ENCODE measurements at regions not wholly inside any gene's neighbourhood (a gene's known extent, or its start where the extent isn't known, plus 50 kb on each side); places are given as distances from the start of the nearest gene placed in this dataset.

DNA sequence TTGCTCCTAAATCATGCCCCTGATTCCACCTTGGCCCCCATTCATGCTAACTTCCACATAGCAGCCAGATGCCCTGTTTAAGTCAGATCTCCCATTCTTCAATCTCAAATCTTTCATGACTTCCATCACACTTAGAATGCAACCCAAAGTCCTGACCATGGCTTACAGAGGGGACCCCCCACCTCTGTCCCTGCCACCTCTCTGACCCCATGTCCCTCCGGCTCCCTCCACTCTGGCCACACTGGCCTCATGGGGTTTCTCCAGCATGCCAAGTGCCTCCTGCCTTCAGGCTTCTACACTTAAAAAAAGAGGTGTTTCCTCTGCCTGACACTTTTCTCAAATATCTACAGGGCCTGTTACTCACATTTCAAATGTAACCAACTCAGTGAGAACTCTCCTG is 93.6 kb downstream of the C13orf42 start:
- no peak for TF ChIP-seq NFRKB (IDR thresholded peaks at IDR 0.05)
- no peak for TF ChIP-seq HDGF (IDR thresholded peaks at IDR 0.05; ENCODE audit: borderline replicate concordance)
- TF ChIP-seq SP1 (IDR thresholded peaks at IDR 0.05) = no peak
- TF ChIP-seq FOXM1 (IDR thresholded peaks at IDR 0.05; ENCODE audit: borderline replicate concordance) = no peak
- TF ChIP-seq ARNT (IDR thresholded peaks at IDR 0.05) = no peak
- no peak for TF ChIP-seq SUZ12 (IDR thresholded peaks at IDR 0.05)
- TF ChIP-seq, protein P1, sequence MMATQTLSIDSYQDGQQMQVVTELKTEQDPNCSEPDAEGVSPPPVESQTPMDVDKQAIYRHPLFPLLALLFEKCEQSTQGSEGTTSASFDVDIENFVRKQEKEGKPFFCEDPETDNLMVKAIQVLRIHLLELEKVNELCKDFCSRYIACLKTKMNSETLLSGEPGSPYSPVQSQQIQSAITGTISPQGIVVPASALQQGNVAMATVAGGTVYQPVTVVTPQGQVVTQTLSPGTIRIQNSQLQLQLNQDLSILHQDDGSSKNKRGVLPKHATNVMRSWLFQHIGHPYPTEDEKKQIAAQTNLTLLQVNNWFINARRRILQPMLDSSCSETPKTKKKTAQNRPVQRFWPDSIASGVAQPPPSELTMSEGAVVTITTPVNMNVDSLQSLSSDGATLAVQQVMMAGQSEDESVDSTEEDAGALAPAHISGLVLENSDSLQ (IDR thresholded peaks at IDR 0.05) = no peak
- no peak for TF ChIP-seq L3MBTL2 (conservative IDR thresholded peaks at IDR 0.05)
- TF ChIP-seq CTBP1 (IDR thresholded peaks at IDR 0.05; ENCODE audit: borderline replicate concordance) = no peak
- TF ChIP-seq ZNF384 (IDR thresholded peaks at IDR 0.05) = no peak
- POLR2A ChIA-PET = no interaction called here
- no peak for DNase-seq (ENCODE audit: extremely low spot score)
- CTCF ChIA-PET = interaction anchor here (0.6 kb wide), 1 partner anchor 29 kb away, joined by 4 read pairs; no protein-coding TSS in a partner anchor

- no peak for DNase-seq (ENCODE audit: extremely low spot score)
- ChIA-PET CTCF (no interaction called here), POLR2A (no interaction called here)
- TF ChIP-seq ARNT (IDR thresholded peaks at IDR 0.05) = no peak
- no peak for TF ChIP-seq ZNF384 (IDR thresholded peaks at IDR 0.05)
- TF ChIP-seq SP1 (IDR thresholded peaks at IDR 0.05) = no peak
- no peak for TF ChIP-seq TARDBP (IDR thresholded peaks at IDR 0.05)
- TF ChIP-seq L3MBTL2 (conservative IDR thresholded peaks at IDR 0.05) = no peak
- TF ChIP-seq NFRKB (IDR thresholded peaks at IDR 0.05) = no peak
- no peak for TF ChIP-seq BHLHE40 (IDR thresholded peaks at IDR 0.05; ENCODE audit: borderline replicate concordance)
- TF ChIP-seq HDGF (IDR thresholded peaks at IDR 0.05; ENCODE audit: borderline replicate concordance) = no peak
- TF ChIP-seq ELF4 (IDR thresholded peaks at IDR 0.05) = no peak
- no peak for TF ChIP-seq LEF1 (IDR thresholded peaks at IDR 0.05; ENCODE audit: borderline replicate concordance)
- TF ChIP-seq, protein P1 (IDR thresholded peaks at IDR 0.05) = no peak
- TF ChIP-seq FOXK2 (IDR thresholded peaks at IDR 0.05) = no peak
- no peak for TF ChIP-seq CTBP1 (IDR thresholded peaks at IDR 0.05; ENCODE audit: borderline replicate concordance)
- no peak for TF ChIP-seq SUZ12 (IDR thresholded peaks at IDR 0.05)
- no peak for TF ChIP-seq FOXA1 (IDR thresholded peaks at IDR 0.05)
- TF ChIP-seq FOXM1 (IDR thresholded peaks at IDR 0.05; ENCODE audit: borderline replicate concordance) = no peak
Measured at GRCh38 chr13:51015973-51016372, 95.1 kb downstream of the C13orf42 start.

DNA sequence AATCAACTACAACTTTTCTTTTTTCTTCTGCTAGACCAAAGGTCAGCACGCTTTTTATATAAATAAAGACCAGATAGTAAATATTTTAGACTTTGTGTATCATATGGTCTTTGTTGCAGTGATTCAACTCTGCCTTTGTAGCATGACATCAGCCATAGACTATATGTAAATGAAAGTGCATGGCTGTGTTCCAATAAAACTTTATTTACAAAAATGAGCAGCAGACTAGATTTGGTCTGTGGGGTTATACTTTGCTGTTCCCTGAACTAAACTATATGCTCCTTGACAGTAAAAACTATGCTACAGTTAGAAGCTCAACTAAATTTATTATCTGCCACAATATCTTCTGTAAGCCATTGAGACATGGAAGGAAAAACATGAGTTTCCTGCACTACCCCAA is 100.0 kb downstream of the RNASEH2B start:
- no peak for TF ChIP-seq BHLHE40 (IDR thresholded peaks at IDR 0.05; ENCODE audit: borderline replicate concordance)
- TF ChIP-seq FOXA1 (IDR thresholded peaks at IDR 0.05) = no peak
- no peak for TF ChIP-seq SP1 (IDR thresholded peaks at IDR 0.05)
- DNase-seq (ENCODE audit: extremely low spot score) = no peak
- ChIA-PET CTCF (no interaction called here), POLR2A (no interaction called here)

GRCh38 chr13:51007216-51007615 is 97.6 kb downstream of the RNASEH2B start:
- no peak for TF ChIP-seq ARNT (IDR thresholded peaks at IDR 0.05)
- no peak for TF ChIP-seq ZNF384 (IDR thresholded peaks at IDR 0.05)
- no peak for TF ChIP-seq FOXK2 (IDR thresholded peaks at IDR 0.05)
- TF ChIP-seq TARDBP (IDR thresholded peaks at IDR 0.05) = no peak
- no peak for TF ChIP-seq SP1 (IDR thresholded peaks at IDR 0.05)
- TF ChIP-seq SUZ12 (IDR thresholded peaks at IDR 0.05) = no peak
- no peak for TF ChIP-seq CTBP1 (IDR thresholded peaks at IDR 0.05; ENCODE audit: borderline replicate concordance)
- TF ChIP-seq HDGF (IDR thresholded peaks at IDR 0.05; ENCODE audit: borderline replicate concordance) = no peak
- no peak for TF ChIP-seq BHLHE40 (IDR thresholded peaks at IDR 0.05; ENCODE audit: borderline replicate concordance)
- TF ChIP-seq FOXM1 (IDR thresholded peaks at IDR 0.05; ENCODE audit: borderline replicate concordance) = no peak
- no peak for TF ChIP-seq ELF4 (IDR thresholded peaks at IDR 0.05)
- ChIA-PET CTCF (no interaction called here), POLR2A (no interaction called here)
- DNase-seq (ENCODE audit: extremely low spot score) = no peak

DNA sequence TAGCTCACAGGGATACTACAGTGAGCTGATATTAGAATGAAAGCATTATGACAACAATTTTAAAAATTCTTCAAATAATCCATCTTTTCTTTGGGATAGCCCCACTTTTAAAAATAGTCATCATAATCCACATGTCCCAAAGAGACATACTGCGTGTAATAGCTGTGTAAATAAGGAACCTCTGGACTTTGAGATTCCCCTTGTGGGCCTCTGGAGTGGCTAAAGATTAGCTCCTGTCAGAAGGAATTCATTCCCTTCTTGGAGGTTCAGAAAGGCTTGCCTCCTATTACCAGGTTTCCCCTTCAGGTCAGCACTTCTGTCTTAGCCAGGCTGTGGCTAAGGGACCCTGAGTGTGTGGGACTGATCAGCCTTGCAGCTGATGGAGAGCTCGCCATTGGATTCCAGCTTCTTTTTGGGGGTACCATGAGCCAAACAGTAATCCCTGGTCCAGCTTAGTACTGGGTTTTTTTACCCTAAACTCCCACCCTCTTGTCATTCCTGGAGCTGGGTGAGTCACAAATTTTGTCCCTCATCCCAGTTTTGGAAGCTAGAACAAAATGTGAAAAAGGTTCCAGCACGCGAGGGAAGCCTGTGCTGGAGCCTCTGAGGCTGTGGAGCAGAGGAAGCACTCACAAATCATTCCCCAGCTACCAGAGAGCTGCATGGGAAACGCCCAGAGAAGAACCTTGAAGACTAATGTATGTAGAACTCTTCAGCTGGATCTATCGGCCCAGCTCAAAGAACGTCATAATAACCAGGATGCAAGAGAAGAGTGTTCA is 96.7 kb downstream of the RNASEH2B start:
- ChIA-PET CTCF (no interaction called here), POLR2A (no interaction called here)
- no peak for TF ChIP-seq LEF1 (IDR thresholded peaks at IDR 0.05; ENCODE audit: borderline replicate concordance)
- no peak for TF ChIP-seq TARDBP (IDR thresholded peaks at IDR 0.05)
- no peak for TF ChIP-seq NFRKB (IDR thresholded peaks at IDR 0.05)
- no peak for TF ChIP-seq SUZ12 (IDR thresholded peaks at IDR 0.05)
- TF ChIP-seq L3MBTL2 (conservative IDR thresholded peaks at IDR 0.05) = no peak
- TF ChIP-seq SP1 (IDR thresholded peaks at IDR 0.05) = no peak
- TF ChIP-seq HDGF (IDR thresholded peaks at IDR 0.05; ENCODE audit: borderline replicate concordance) = no peak
- no peak for DNase-seq (ENCODE audit: extremely low spot score)
